Testis (tissue), 2 donors: ENCODE measurements at regions not wholly inside any gene's neighbourhood (a gene's known extent, or its start where the extent isn't known, plus 50 kb on each side); places are given as distances from the start of the nearest gene placed in this dataset.

Source experiments
- CTCF ChIP-seq, 3 experiments: fragments of 450-650 bp in 2 of 3; fragments of 200-600 bp in 1 of 3; sonication (generic) in 1 of 3; IDR thresholded peaks; one replicate each; pipeline ENCODE4 v1.5.1; 2016 to 2019; ENCODE audit warnings: antibody characterized with exemption in 3 of 3, mild to moderate bottlenecking in 2 of 3, moderate library complexity in 1 of 3
- POLR2A ChIP-seq: fragments of 450-650 bp; IDR thresholded peaks from one replicate; pipeline ENCODE4 v1.6.1; 2017; ENCODE audit warnings: antibody characterized with exemption, mild to moderate bottlenecking, moderate library complexity

DNA sequence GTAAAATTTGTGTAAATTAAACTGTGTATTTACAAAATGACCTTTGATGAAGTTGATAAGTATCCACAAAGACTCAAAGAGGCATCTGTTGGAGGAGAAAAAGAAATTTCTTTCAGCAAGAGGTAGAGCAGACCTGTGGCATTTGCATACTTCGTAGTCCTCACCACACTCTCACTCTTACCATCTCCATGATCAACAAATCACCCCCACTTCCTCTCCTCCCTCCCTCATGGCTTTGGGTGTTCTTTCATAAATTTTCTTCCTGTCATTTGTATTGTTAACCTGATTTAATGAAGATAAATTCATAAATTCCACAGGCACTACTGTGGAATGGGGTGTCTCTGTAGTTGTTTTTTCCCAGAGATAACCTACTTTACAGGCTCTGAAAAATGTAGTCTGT, 366.5 kb downstream of the ZNF674 start:
- no peak for TF ChIP-seq POLR2A
- no peak for TF ChIP-seq CTCF (IDR thresholded peaks at IDR 0.05)
